HL-60/S4 (cell line): ENCODE measurements at regions not wholly inside any gene's neighbourhood (a gene's known extent, or its start where the extent isn't known, plus 50 kb on each side); places are given as distances from the start of the nearest gene placed in this dataset.

ENCODE experiments used
- in situ Hi-C: fragments of 300-500 bp; cut with MboI; formaldehyde crosslinking; loops from 2 replicates; pipeline ENCODE4 v1.14.3; 2022; ENCODE audit warnings: low sequenced_read_pairs

GRCh38 chr6:16871047-16871446, 109.8 kb upstream of the ATXN1 start:
- in situ Hi-C loops, result no loop called here

GRCh38 chr6:16868968-16869367, 107.7 kb upstream of the ATXN1 start:
- in situ Hi-C loops, result no loop called here

DNA sequence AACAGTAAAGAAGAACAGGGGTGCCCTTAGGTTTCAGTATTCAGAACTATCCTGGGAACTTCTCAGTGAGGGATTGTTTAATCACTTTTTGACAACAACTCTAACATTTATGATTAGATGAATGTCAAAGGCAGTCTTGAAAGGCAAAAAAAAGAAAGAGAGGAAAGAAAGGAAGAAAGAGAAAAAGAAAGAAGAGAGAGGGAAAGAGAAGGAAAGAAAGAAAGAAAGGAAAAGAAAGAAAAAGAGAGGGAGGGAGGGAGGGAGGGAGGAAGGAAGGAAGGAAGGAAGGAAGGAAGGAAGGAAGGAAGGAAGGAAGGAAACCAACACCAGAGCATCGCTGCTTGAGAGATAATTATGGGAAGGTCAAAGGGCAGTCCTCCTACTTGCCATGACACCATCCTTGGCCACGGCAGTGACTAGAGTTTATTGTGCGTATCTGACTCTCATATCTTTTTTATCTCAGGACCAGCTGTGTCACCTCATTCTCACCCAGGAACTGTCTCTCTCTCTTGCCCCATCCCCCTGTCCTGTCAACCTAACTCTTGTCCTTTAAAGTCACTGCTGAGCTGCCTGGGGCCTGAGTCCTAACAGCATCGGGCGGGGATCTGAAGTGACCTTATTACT, 96.8 kb upstream of the ATXN1 start:
- in situ Hi-C loops, result no loop called here

GRCh38 chr6:16855460-16855859, 94.2 kb upstream of the ATXN1 start:
- in situ Hi-C loops, result no loop called here

DNA sequence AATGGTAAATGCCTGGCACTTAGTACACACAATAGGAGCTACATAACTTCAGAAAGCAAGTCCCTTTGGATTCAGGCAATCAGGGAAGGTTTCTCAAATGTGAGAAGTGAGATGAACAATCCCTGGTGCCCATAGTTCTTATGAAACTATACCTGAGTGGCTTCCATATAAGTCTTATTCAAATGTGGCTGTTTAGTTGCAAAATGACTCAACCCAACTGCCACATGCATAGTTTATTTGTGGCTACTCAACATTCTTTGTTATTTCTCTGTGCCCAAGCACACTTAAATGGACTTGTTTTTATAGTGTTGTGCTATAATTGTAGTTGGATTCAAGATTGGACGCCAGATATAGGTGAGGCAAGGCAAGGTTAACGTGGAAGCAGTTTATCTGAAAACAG, 93.7 kb upstream of the ATXN1 start:
- in situ Hi-C loops, result no loop called here

- in situ Hi-C loops, result no loop called here
These were observed 91.4 kb upstream of the ATXN1 start for GRCh38 chr6:16852671-16853070.

DNA sequence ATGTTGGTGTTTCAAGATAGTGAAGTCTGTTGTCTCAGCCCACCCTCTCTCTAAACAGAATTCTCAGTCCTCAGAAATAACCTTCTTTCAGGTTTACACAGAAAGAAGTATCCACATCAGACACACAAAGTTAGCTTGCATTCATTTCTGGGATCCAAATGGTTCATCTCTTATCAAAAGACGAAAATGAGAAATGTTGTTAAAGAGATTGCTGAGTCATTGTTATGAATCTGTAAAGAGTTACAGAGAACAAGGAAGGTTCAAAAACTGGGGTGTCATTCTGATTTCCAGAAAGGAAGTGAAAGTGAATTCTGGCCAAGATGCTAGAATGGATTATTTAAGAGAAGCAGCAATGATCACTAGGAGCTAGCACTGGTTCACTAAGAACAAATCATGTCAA, 90.5 kb upstream of the ATXN1 start:
- in situ Hi-C loops, result no loop called here

DNA sequence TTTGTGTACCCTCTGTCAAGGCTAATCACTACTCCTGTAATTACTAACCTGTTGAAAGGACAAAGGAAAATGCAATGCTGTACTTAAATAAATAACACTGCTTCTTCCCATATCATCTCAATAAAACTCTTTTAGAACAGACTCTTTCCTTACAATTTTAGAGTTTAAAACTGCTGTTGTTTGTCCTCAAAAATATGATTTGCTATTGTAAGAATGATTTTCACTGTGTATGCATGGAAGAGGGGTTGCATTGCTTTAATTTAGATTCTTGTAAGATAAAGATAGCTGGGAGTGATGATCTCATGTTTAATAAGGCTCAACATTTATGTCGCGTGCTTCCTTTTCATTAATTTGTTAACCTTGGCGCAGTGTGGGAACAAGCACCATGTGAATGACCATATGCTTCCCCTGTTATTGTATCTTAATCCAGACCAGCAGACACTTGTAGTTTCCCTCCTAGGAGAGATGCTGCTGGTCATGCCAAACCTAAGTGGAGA, 89.8 kb upstream of the ATXN1 start:
- in situ Hi-C loops, result no loop called here

- in situ Hi-C loops, result no loop called here
These were observed 89.4 kb upstream of the ATXN1 start for GRCh38 chr6:16850681-16851026.

DNA sequence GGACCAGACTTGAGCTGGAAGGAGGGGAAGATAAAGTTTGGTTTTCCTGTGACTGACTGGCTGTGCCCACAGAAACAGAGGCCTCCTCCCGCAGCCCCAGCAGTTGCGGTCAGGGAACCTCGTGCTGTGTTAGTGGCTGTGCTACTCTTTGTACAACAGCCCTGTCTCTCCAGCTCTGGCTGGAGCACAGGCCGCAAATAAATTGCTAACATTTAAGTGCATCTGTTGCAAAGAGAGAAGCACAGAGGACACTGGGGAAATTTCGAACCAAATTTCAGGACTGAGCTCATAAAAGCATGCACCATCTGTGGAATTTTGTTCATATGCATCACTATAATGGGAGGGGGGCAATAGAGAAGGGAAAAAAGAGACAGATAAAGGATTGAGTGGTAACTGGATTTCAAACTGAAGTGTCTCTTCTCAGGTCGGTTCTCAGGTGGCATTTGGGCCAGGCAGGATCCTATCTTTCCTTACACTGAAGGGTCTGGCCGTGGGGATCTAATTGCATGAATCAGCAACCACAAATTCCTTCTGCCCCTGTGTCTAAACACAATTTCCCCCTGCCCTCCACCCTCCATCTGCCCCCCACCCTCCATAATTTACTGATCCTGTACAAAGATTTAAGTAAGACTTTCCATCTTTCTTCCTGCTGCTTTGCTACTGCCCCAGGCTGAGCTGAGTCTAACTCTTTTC, 88.9 kb upstream of the ATXN1 start:
- in situ Hi-C loops, result no loop called here

- in situ Hi-C loops, result no loop called here
These were observed 88.2 kb upstream of the ATXN1 start for GRCh38 chr6:16849280-16849987.

DNA sequence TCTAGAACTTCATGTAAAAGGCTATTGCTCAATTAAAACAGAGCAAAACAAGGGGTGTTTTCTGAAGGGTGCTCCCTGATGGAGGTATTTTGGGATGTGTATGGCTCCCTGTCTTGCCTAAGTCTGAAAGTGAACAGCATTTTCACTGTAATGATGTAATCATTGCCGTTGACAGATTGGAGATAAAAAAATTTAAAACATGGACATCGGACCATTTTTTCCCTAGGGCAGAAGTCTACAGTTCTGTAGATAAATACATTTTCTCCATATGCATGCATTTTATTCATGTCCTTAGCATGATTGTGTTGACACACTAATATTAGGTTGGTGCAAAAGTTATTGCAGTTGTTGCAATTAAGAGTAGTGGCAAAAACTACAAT, 85.1 kb upstream of the ATXN1 start:
- in situ Hi-C loops, result no loop called here

DNA sequence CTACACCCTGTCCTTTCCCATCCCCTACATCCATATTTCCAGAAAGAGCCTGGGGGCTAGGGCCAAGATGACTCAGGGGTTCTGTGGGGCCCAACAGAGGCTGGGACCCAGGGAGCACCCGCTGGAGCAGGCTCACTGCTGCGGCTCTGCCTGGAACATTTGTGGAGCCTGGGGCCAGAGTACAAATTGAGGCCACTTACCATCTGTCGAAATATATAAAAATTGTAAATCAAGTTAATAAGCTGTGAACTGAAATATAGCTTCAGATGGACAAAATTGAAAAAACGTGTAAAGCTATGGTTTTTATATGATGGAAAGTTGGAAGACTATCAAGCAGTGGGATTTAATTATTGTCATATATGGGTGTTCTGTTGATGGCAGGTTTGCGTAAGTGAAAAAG, 82.9 kb upstream of the ATXN1 start:
- in situ Hi-C loops, result no loop called here

DNA sequence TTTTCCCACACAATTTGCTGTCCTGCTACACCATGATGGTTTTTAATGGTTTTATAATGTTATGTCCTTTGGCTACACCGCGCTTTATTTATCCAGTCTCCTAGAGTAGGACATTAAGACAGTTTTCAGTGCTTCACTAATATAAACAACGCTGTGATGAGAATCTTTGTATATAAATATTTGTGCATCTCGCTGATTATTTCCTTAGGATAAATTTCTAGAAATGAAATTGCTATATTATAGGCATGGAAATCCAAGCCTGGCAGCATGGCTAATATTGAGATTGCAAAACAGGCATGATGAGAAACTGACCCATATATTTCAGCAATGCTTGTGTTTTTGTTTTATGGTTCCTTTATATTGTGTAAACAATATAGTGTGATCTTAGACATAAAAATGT, 81.4 kb upstream of the ATXN1 start:
- in situ Hi-C loops, result no loop called here

GRCh38 chr6:16841241-16841640, 80.0 kb upstream of the ATXN1 start:
- in situ Hi-C loops, result no loop called here

GRCh38 chr6:16840725-16841124, 79.5 kb upstream of the ATXN1 start:
- in situ Hi-C loops, result no loop called here

DNA sequence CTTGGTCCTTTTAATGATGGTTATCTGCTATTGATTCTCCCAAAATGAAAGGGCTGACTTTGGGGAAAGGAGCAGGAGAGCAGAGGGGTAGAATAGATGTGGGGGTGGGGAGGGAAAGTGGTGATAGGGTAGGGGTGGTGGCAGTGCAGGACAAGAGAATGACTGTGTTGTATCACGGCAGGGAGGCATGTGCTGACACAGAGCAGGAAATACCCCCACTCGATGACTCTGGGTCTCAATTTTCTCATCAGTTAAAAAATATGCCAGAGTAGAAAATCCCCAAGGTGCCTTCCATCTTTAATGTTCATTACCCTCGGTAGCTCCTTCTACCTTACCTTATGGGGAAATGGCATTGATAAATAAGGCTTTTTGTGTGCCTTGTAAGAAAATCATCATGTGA, 79.0 kb upstream of the ATXN1 start:
- in situ Hi-C loops, result no loop called here

GRCh38 chr6:16839631-16840179, 78.4 kb upstream of the ATXN1 start:
- in situ Hi-C loops, result no loop called here

DNA sequence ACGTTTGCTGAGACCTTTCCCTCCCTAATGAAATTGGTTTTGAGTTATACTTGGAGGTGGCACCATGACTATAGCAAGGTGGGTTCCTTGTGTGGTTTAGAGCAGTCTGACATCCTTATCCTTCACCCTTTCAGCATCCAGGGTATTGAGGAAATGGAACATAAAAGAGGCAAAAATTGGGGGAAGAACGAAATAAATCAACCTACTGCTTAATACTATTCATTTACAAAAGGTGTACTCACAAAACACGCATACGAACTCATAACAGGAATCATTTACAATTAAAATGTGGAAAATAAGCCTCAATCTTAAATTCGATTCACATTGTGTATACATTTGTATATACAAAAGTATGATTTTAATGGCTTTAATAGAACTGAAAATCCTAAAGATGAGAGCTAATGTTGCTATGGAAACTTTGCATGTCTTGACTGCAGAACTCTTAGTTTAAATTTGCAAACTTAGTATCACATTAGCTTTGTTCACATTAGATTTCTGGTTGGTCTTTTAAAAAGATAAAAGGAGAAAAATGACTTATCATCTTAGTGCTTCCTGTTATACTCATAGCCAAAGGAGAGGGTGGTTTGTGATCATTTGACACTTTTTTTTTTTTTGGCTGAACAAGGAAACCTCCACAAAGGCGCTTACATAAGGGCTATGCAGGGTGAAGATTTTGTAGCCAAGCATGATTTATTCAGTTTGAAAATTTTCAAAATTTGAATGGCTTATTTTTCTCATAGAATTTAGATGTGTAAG, 76.1 kb upstream of the ATXN1 start:
- in situ Hi-C loops, result no loop called here

- in situ Hi-C loops, result no loop called here
These were observed 75.1 kb upstream of the ATXN1 start for GRCh38 chr6:16836144-16836981.
